HEK293T (cell line): ENCODE measurements at regions not wholly inside any gene's neighbourhood (a gene's known extent, or its start where the extent isn't known, plus 50 kb on each side); places are given as distances from the start of the nearest gene placed in this dataset.

ENCODE experiments used
- BHLHE40 ChIP-seq: fragments of 450-650 bp; IDR thresholded peaks from 2 replicates; pipeline ENCODE4 v1.6.1; 2016; ENCODE audit warnings: mild to moderate bottlenecking, moderate library complexity, borderline replicate concordance
- CTBP1 ChIP-seq: fragments of 450-650 bp; IDR thresholded peaks from 2 replicates; pipeline ENCODE4 v1.6.1; 2016; ENCODE audit warnings: borderline replicate concordance
- FOXM1 ChIP-seq: fragments of 450-650 bp; IDR thresholded peaks from 2 replicates; pipeline ENCODE4 v1.6.1; 2017; ENCODE audit warnings: mild to moderate bottlenecking, borderline replicate concordance

GRCh38 chr15:58268746-58269267 lies 130.6 kb downstream of the AQP9 start:
- no peak for TF ChIP-seq BHLHE40
- no peak for TF ChIP-seq CTBP1
- TF ChIP-seq FOXM1: no peak
